Cardiac muscle cell (in vitro differentiated cells and primary cell): ENCODE measurements at regions not wholly inside any gene's neighbourhood (a gene's known extent, or its start where the extent isn't known, plus 50 kb on each side); places are given as distances from the start of the nearest gene placed in this dataset.
A peak's percentile ranks its signal among the peaks of the same experiment; 100 is the strongest.

ENCODE experiments used
- DNase-seq, 2 donors: peaks; one replicate each; pipeline versions ENCODE4 v3.0.0 to v3.0.0-alpha.2; 2010 to 2017; ENCODE audit warnings: low read depth in 1 of 2, low spot score in 1 of 2
- H3K27ac ChIP-seq: fragments of 200-600 bp; sonication (generic); 2 replicates; pipeline ENCODE4 v1.5.1; 2016
- H3K27me3 ChIP-seq: fragments of 200-600 bp; sonication (generic); 2 replicates; pipeline ENCODE4 v1.6.0; 2016; ENCODE audit warnings: control low read depth
- H3K36me3 ChIP-seq: fragments of 200-600 bp; sonication (generic); 2 replicates; pipeline ENCODE4 v1.5.1; 2016; ENCODE audit warnings: control low read depth
- H3K4me1 ChIP-seq: fragments of 200-600 bp; sonication (generic); 2 replicates; pipeline ENCODE4 v1.8.1; 2017; ENCODE audit warnings: low read depth, mild to moderate bottlenecking, mixed run types
- H3K4me3 ChIP-seq: fragments of 200-600 bp; sonication (generic); 2 replicates; pipeline ENCODE4 v1.5.1; 2016; ENCODE audit warnings: mild to moderate bottlenecking
- H3K9me3 ChIP-seq: fragments of 200-600 bp; sonication (generic); 2 replicates; pipeline ENCODE4 v1.5.1; 2017; ENCODE audit warnings: low read depth, mild to moderate bottlenecking, control low read depth
- CTCF ChIP-seq: IDR thresholded peaks from 2 replicates; pipeline ENCODE4 v1.5.1; 2012; ENCODE audit warnings: low read depth, mild to moderate bottlenecking, low read length

GRCh38 chr4:71261633-71262121, 77.1 kb upstream of the SLC4A4 start:
- H3K4me3 ChIP-seq: no peak overlapping the region
- peaks cover 28% of the 10 kb centered on the region for H3K4me1 ChIP-seq
- H3K27me3 ChIP-seq: no peaks in the 10 kb centered on the region
- no peaks in the 10 kb centered on the region for H3K9me3 ChIP-seq
- H3K36me3 ChIP-seq: no peaks in the 10 kb centered on the region
- peak overlapping the region; percentile 25 for H3K27ac ChIP-seq
- peak in 1 of 2 donors; percentile 25 for DNase-seq
- TF ChIP-seq CTCF: no peak

- Histone ChIP-seq H3K4me1 (peaks cover 28% of the 10 kb centered on the region), H3K4me3 (no peak overlapping the region), H3K9me3 (no peaks in the 10 kb centered on the region), H3K36me3 (no peaks in the 10 kb centered on the region), H3K27ac (peak overlapping the region; percentile 25), H3K27me3 (no peaks in the 10 kb centered on the region)
- no peak for TF ChIP-seq CTCF
- peak; percentile 10 to 21 for DNase-seq
These were observed 76.7 kb upstream of the SLC4A4 start for GRCh38 chr4:71262161-71262560.

GRCh38 chr4:71266090-71266794, 72.6 kb upstream of the SLC4A4 start:
- Histone ChIP-seq H3K4me3 (no peak overlapping the region), H3K27me3 (no peaks in the 10 kb centered on the region), H3K36me3 (no peaks in the 10 kb centered on the region), H3K9me3 (no peaks in the 10 kb centered on the region), H3K4me1 (peaks cover 34% of the 10 kb centered on the region), H3K27ac (no peak overlapping the region)
- no peak for TF ChIP-seq CTCF
- peak in 1 of 2 donors; percentile 62 for DNase-seq

DNA sequence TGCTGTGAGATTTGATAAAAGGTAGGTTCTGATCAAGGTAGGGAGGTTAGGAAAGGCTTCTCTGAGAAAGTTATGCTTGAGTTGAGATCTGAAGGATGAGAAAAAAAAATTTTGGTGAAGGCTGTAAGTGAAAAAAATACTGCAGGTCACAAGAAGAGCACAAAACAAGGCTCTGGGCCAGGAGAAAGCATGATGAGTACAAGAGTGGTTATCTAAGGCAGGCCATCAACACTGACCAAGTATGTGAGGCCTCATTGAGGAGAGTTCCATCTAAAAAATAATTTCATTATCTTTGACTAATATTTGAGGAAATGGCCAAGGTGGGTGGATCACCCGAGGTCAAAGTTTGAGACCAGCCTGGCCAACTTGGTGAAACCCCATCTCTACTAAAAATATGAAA, 71.6 kb upstream of the SLC4A4 start:
- Histone ChIP-seq H3K27ac (no peak overlapping the region), H3K4me1 (peaks cover 24% of the 10 kb centered on the region), H3K27me3 (no peaks in the 10 kb centered on the region), H3K4me3 (no peak overlapping the region), H3K9me3 (no peaks in the 10 kb centered on the region), H3K36me3 (no peaks in the 10 kb centered on the region)
- no peak for DNase-seq
- no peak for TF ChIP-seq CTCF

DNA sequence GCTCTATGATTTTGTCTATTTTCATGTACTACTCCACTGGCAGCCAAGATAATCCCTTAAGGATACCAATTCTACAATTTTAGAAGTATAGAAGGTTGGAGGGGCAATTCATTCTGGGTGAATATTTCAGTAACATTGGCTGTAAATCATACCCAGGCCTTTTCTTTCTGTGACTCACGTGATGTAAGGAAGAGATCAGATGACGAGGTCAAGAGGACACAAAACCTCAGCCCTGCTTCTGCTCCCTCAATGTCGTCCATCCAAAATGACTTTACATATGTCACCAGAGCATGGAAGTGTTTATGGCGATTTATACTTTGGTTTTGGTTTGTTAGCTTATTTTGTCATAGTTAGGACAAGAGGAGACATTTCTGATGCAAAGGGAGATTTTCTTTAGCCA, 70.7 kb upstream of the SLC4A4 start:
- Histone ChIP-seq H3K36me3 (no peaks in the 10 kb centered on the region), H3K4me1 (peaks cover 20% of the 10 kb centered on the region), H3K9me3 (no peaks in the 10 kb centered on the region), H3K27ac (no peak overlapping the region), H3K27me3 (no peaks in the 10 kb centered on the region), H3K4me3 (no peak overlapping the region)
- DNase-seq: peak in 1 of 2 donors; percentile 15
- TF ChIP-seq CTCF: no peak
